ENCODE measurements at regions not wholly inside any gene's neighbourhood (a gene's known extent, or its start where the extent isn't known, plus 50 kb on each side); places are given as distances from the start of the nearest gene placed in this dataset.

DNA sequence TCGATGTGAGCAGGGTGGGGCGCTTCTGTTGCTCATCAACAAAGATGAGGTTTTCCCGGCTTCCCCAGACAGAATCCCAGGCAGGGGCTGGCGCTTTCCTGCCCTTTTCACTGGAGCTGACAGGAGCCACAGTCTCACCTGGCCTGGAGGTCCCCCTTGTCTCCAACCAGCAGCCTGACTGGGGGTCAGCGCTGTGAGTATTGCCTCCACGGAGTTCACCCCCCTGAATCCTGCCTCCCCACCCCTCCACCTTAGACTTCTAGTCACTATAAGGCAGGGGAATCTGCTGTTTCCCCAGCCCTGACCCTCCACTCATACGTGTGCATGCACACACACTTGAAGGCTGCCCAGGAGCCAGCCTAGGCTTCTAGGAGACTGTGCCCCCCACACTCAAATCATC lies 58.8 kb upstream of the LYVE1 start:
- DNase-seq (ENCODE audit: low read depth) = no peak
- TF ChIP-seq CTCF (IDR thresholded peaks at IDR 0.05; ENCODE audit: control insufficient read depth, extremely low read depth, insufficient read depth) = no peak
- H3K4me3 ChIP-seq (ENCODE audit: low read depth, low read length) = no peak overlapping the region

DNA sequence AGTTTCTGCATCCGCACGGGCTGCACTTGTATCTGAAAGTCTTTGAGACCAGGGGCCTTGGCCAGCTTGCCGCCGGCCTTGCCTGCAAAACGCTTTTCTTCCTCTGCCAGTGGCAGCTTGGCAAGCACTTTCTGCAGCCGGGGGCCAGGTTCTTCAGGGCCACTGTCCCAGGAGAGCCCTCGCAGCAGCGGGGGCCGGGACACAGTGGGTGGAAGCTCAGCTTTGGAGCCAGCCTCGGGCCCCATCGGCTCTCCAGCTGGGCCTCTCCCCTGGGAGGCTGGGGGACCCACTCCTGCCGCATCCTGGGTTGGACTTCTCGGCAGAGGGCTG lies 57.5 kb upstream of the LYVE1 start:
- TF ChIP-seq CTCF (IDR thresholded peaks at IDR 0.05; ENCODE audit: control insufficient read depth, extremely low read depth, insufficient read depth) = no peak
- DNase-seq (ENCODE audit: low read depth) = no peak

GRCh38 chr11:10625281-10625981 lies 57.0 kb upstream of the LYVE1 start:
- no peak overlapping the region for H3K4me3 ChIP-seq (ENCODE audit: low read depth, low read length)
- TF ChIP-seq CTCF (IDR thresholded peaks at IDR 0.05; ENCODE audit: control insufficient read depth, extremely low read depth, insufficient read depth) = no peak

More for the DNA sequence above, 57.5 kb upstream of the LYVE1 start:
- no peak overlapping the region for H3K4me3 ChIP-seq (ENCODE audit: low read depth, low read length)

GRCh38 chr11:10623797-10624761 lies 55.6 kb upstream of the LYVE1 start:
- H3K4me3 ChIP-seq (ENCODE audit: low read depth, low read length) = no peak overlapping the region
- DNase-seq (ENCODE audit: low read depth) = no peak
- TF ChIP-seq CTCF (IDR thresholded peaks at IDR 0.05; ENCODE audit: control insufficient read depth, extremely low read depth, insufficient read depth) = peak; percentile 31; the same call in 1 of the 2 replicates

More at GRCh38 chr11:10625281-10625981, 57.0 kb upstream of the LYVE1 start:
- no peak for DNase-seq (ENCODE audit: low read depth)

DNA sequence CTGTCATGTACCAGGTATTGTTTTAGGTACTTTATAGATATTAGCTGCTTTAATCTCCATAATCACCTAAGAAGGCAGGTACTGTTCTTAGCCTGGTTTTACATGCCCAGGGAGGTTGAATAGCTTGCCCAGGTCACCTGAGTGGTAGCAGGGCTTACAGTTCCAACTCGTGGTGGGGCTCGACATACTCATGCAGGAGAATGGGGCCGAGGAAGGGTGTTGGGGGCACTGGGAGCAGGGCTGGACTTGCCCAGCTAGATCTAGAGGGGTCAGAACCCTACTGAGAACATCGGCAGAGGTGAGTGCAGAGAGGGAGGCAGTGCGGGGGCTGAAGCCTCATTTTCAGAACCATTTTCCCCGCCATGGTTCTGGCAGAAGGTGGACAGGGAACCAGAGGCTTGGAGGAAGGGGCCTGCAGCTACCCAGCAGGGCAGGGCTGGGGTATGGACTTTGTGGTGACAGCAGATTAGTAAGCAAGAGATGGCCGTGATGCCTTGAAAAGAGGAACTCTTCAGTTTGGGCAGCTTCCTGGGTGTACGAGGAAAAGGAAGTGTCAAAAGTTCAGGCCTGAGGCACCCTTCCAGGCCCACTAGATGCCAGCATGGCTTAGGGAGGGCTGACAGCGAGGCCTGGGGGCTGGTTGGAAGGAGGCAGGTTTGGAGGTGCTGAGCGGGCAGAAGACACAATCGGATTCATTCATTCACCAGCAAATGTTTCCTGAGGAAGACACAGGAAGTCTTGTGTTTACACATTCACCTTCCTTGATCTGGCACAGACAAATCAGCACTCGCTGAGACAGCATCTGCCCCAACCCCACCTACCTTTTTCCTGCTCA lies 54.7 kb upstream of the LYVE1 start:
- DNase-seq (ENCODE audit: low read depth) = no peak
- TF ChIP-seq CTCF (IDR thresholded peaks at IDR 0.05; ENCODE audit: control insufficient read depth, extremely low read depth, insufficient read depth) = no peak
- no peak overlapping the region for H3K4me3 ChIP-seq (ENCODE audit: low read depth, low read length)

DNA sequence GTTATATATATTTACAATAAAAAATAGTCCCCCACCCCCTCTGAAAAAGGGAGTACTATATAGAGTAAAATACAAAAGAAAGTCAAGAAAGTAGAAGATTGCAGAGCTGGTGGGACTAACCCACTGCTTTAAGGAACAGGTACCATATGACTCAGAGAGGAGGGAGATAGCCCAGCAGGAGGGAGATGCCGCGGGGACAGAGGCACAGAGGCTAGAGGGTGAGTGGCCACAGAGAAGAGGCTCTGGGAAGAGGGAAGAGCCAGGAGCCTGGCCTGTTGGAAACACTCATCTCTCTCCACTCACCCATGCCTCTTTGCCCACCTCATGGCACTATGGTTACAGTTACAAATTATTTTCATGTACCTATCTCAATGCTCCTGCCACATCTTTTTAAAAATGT lies 53.6 kb upstream of the LYVE1 start:
- TF ChIP-seq CTCF (IDR thresholded peaks at IDR 0.05; ENCODE audit: control insufficient read depth, extremely low read depth, insufficient read depth) = no peak
- H3K4me3 ChIP-seq (ENCODE audit: low read depth, low read length) = no peak overlapping the region
- no peak for DNase-seq (ENCODE audit: low read depth)
